ENCODE measurements at regions not wholly inside any gene's neighbourhood (a gene's known extent, or its start where the extent isn't known, plus 50 kb on each side); places are given as distances from the start of the nearest gene placed in this dataset.

DNA sequence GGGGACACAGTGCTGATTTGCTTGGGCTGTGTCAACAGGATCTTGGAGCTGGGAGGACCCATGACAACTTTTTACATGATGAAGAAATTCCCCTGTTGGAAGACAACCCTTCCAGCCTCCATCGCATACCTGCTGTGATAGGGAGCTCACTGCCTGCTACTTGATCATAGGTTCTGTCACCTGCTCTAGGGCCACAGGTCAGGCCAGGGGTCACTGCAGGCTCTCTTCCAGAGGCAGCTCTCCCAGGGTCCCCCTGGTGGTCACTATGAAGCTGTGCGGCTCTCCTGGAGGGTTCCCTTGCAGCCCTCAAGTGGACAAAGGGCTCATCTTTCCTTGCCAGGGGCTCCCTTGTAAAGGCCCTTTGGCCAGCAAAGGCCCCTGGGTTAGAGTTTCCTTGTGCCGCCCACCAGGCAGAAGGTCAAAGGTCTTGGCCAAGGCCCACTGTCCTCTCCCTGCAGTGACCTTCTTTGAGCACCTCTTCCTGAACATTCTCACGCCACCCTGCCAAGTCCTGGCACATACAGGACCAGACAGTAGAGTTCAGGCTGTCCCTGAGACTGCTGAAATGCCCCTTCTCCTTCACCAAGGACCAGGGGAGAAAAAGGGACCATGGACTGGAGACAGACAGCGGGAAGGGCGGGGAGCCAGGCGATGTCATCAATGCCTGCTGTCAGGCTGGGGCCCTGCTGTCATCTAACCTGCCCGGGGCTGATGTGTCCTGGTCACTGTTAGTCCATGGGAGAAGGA, 345.1 kb downstream of the DYSF start:
- Histone ChIP-seq H3K4me3 (no peak overlapping the region), H3K4me1 (no peaks in the 10 kb centered on the region), H3K9me3 (no peaks in the 10 kb centered on the region), H3K27ac (no peak overlapping the region), H3K36me3 (no peaks in the 10 kb centered on the region), H3K27me3 (no peaks in the 10 kb centered on the region)
- ATAC-seq (ENCODE audit: low FRiP score in 2 of 2) (peak in 1 of 2 donors; percentile 54), DNase-seq (no peak)
- no peak for TF ChIP-seq POLR2AphosphoS5 (IDR thresholded peaks at IDR 0.05)
- TF ChIP-seq, protein P1, sequence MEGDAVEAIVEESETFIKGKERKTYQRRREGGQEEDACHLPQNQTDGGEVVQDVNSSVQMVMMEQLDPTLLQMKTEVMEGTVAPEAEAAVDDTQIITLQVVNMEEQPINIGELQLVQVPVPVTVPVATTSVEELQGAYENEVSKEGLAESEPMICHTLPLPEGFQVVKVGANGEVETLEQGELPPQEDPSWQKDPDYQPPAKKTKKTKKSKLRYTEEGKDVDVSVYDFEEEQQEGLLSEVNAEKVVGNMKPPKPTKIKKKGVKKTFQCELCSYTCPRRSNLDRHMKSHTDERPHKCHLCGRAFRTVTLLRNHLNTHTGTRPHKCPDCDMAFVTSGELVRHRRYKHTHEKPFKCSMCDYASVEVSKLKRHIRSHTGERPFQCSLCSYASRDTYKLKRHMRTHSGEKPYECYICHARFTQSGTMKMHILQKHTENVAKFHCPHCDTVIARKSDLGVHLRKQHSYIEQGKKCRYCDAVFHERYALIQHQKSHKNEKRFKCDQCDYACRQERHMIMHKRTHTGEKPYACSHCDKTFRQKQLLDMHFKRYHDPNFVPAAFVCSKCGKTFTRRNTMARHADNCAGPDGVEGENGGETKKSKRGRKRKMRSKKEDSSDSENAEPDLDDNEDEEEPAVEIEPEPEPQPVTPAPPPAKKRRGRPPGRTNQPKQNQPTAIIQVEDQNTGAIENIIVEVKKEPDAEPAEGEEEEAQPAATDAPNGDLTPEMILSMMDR (IDR thresholded peaks at IDR 0.05), result peak; percentile 61 to 77 (median 69)
- WGBS, 2 donors, result 79 to 81% methylated on average over 3 to 8 of the region's 8 CpGs

DNA sequence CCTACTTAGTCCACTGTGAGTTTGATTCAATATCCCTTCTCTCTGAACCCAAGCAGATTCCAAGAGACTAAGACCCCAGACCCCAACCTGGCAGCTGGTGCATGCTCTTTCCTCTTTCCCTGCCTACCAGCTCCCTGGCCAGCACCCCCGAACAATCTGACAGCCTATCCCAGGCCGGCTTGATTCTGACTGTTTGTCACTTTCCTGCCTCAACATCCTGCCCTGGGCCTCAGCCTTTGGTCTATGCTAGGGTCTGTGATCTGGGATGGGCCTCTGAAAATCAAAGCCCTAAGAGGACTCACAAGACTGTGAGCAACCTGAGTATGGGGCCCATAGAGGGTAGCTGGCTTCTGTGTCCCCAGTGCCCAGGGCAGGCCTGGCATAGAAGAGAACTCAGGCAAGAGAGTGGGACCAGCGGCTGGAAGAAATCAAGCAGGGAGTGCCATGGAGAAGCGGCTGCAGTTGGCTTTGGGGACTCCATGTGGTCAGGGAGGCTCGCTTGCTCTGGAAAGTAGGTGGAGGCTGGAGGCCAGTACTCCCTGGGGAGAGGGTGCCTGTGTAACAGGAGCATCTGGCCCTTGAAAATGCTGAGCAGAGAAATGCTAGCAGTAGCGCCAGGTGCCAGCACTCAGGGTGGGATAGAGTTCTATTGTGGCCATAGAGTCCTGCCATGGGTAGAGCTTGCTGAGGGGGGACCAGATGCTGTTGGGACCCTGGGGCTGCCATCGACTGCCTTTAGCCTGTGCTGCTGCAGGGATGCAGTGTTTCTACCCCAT, 343.9 kb downstream of the DYSF start:
- 92 to 95% methylated on average over 4 to 7 of the region's 7 CpGs for WGBS, 2 donors
- H3K4me1 ChIP-seq, result no peaks in the 10 kb centered on the region
- no peak overlapping the region for H3K27ac ChIP-seq
- ATAC-seq (ENCODE audit: low FRiP score in 2 of 2) (no peak), DNase-seq (no peak)
- no peaks in the 10 kb centered on the region for H3K27me3 ChIP-seq
- H3K36me3 ChIP-seq, result no peaks in the 10 kb centered on the region
- H3K4me3 ChIP-seq, result no peak overlapping the region
- TF ChIP-seq EP300 (IDR thresholded peaks at IDR 0.05) (no peak), POLR2AphosphoS5 (IDR thresholded peaks at IDR 0.05) (no peak), POLR2A (IDR thresholded peaks at IDR 0.05) (no peak)
- TF ChIP-seq, protein P1 (IDR thresholded peaks at IDR 0.05), result no peak
- no peaks in the 10 kb centered on the region for H3K9me3 ChIP-seq

DNA sequence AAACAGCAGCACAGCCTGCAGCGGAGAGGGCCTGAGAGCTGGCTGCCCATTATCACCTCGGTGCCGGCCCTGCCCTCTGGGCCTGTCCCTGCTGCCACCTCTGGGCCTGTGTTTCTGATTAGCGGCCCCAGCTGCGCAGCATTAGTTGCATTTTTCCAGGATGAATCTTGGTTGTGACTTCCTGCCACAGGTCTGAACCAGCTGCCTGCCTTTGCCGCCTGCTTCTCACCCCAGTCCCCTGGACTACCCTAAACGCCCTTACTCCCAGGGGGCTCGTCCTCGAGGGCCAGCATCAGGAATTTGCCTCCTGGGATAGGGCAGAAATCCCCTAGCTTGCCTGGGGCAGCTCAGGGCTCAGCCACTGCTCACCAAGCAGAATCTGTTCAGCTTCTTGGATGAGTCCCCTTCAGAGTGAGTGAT, 342.8 kb downstream of the DYSF start:
- H3K9me3 ChIP-seq, result no peaks in the 10 kb centered on the region
- 72 to 88% methylated on average over 4 to 9 of the region's 9 CpGs for WGBS, 2 donors
- no peaks in the 10 kb centered on the region for H3K4me1 ChIP-seq
- no peak for ATAC-seq (ENCODE audit: low FRiP score in 2 of 2)
- H3K4me3 ChIP-seq, result no peak overlapping the region
- H3K27me3 ChIP-seq, result no peaks in the 10 kb centered on the region
- no peak overlapping the region for H3K27ac ChIP-seq
- DNase-seq, result peak in 1 of 2 donors; percentile 38
- H3K36me3 ChIP-seq, result no peaks in the 10 kb centered on the region
- TF ChIP-seq EP300 (IDR thresholded peaks at IDR 0.05) (no peak), POLR2AphosphoS5 (IDR thresholded peaks at IDR 0.05) (no peak), POLR2A (IDR thresholded peaks at IDR 0.05) (no peak)
- TF ChIP-seq, protein P1 (IDR thresholded peaks at IDR 0.05), result no peak

DNA sequence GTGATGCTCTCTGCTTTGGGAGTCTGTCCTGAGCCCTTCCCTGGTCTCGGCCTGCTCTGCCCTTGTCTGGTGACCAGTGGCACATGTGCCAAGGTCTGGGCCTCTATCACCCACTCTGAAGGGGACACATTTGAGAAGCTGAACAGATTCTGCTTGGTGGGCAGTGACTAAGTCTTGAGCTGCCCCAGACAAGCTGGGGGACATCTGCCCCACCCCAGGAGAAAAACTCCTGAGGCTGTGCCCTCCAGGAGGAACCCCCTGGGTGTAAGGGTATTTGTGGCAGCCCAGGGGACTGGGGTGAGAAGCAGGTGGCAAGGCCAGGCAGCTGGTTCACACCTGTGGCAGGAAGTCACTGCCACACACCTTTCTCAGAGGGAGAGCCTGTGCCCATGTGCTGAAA, 342.1 kb downstream of the DYSF start:
- Histone ChIP-seq H3K4me3 (no peak overlapping the region), H3K4me1 (no peaks in the 10 kb centered on the region), H3K27me3 (no peaks in the 10 kb centered on the region), H3K27ac (no peak overlapping the region), H3K9me3 (no peaks in the 10 kb centered on the region), H3K36me3 (no peaks in the 10 kb centered on the region)
- TF ChIP-seq EP300 (IDR thresholded peaks at IDR 0.05) (no peak), POLR2AphosphoS5 (IDR thresholded peaks at IDR 0.05) (no peak), POLR2A (IDR thresholded peaks at IDR 0.05) (no peak)
- TF ChIP-seq, protein P1 (IDR thresholded peaks at IDR 0.05), result no peak
- ATAC-seq (ENCODE audit: low FRiP score in 2 of 2) (no peak), DNase-seq (no peak)
- WGBS, 2 donors, result 94 to 100% methylated on average over 1 of the region's 1 CpG
